ENCODE measurements at regions not wholly inside any gene's neighbourhood (a gene's known extent, or its start where the extent isn't known, plus 50 kb on each side); places are given as distances from the start of the nearest gene placed in this dataset.

- no peak overlapping the region for H3K4me3 ChIP-seq (ENCODE audit: low read depth, low read length)
- no peak for TF ChIP-seq CTCF (conservative IDR thresholded peaks at IDR 0.05; ENCODE audit: low read depth, low read length)
- no peak for DNase-seq (ENCODE audit: low read depth)
Measured at GRCh38 chr13:77449265-77449664, 86.2 kb upstream of the SCEL start.

GRCh38 chr13:77448689-77449088 lies 86.8 kb upstream of the SCEL start:
- H3K4me3 ChIP-seq (ENCODE audit: low read depth, low read length): no peak overlapping the region
- TF ChIP-seq CTCF (conservative IDR thresholded peaks at IDR 0.05; ENCODE audit: low read depth, low read length): no peak
- DNase-seq (ENCODE audit: low read depth): no peak

GRCh38 chr13:77443511-77443910 lies 92.0 kb upstream of the SCEL start:
- DNase-seq (ENCODE audit: low read depth): no peak
- TF ChIP-seq CTCF (conservative IDR thresholded peaks at IDR 0.05; ENCODE audit: low read depth, low read length): no peak
- H3K4me3 ChIP-seq (ENCODE audit: low read depth, low read length): no peak overlapping the region

GRCh38 chr13:77437267-77437666 lies 98.2 kb upstream of the SCEL start:
- TF ChIP-seq CTCF (conservative IDR thresholded peaks at IDR 0.05; ENCODE audit: low read depth, low read length): no peak
- H3K4me3 ChIP-seq (ENCODE audit: low read depth, low read length): no peak overlapping the region
- DNase-seq (ENCODE audit: low read depth): no peak

GRCh38 chr13:77434289-77434688 lies 101.2 kb upstream of the SCEL start:
- no peak overlapping the region for H3K4me3 ChIP-seq (ENCODE audit: low read depth, low read length)
- DNase-seq (ENCODE audit: low read depth): no peak
- no peak for TF ChIP-seq CTCF (conservative IDR thresholded peaks at IDR 0.05; ENCODE audit: low read depth, low read length)

- no peak for DNase-seq (ENCODE audit: low read depth)
- no peak overlapping the region for H3K4me3 ChIP-seq (ENCODE audit: low read depth, low read length)
- TF ChIP-seq CTCF (conservative IDR thresholded peaks at IDR 0.05; ENCODE audit: low read depth, low read length): no peak
Measured at GRCh38 chr13:77431449-77431848, 104.1 kb upstream of the SCEL start.

GRCh38 chr13:77430377-77430951 lies 103.6 kb upstream of the MYCBP2 start:
- DNase-seq (ENCODE audit: low read depth): no peak
- no peak overlapping the region for H3K4me3 ChIP-seq (ENCODE audit: low read depth, low read length)
- TF ChIP-seq CTCF (conservative IDR thresholded peaks at IDR 0.05; ENCODE audit: low read depth, low read length): no peak

Measured in epithelial cell of proximal tubule (primary cell).